GM12892 (cell line): ENCODE measurements at regions not wholly inside any gene's neighbourhood (a gene's known extent, or its start where the extent isn't known, plus 50 kb on each side); places are given as distances from the start of the nearest gene placed in this dataset.

Source experiments
- DNase-seq: peaks from one replicate; pipeline ENCODE4 v3.0.0; 2011; ENCODE audit not compliant: insufficient read length
- FAIRE-seq: peaks from 2 replicates; lab custom pipeline; 2011; peaks lifted over from hg19 to GRCh38; lab: Jason Lieb, UNC
- POLR2A ChIP-seq: IDR thresholded peaks from 2 replicates; pipeline ENCODE4 v1.6.1; 2011; ENCODE audit warnings: low read depth, low read length, control low read depth
- POLR2AphosphoS5 ChIP-seq: IDR thresholded peaks from 2 replicates; pipeline ENCODE4 v1.6.1; 2011; ENCODE audit warnings: low read depth, low read length, control low read depth
- TAF1 ChIP-seq: IDR thresholded peaks from 2 replicates; pipeline ENCODE4 v1.6.1; 2011; ENCODE audit warnings: low read depth, mild to moderate bottlenecking, control low read depth, low read length, borderline replicate concordance

DNA sequence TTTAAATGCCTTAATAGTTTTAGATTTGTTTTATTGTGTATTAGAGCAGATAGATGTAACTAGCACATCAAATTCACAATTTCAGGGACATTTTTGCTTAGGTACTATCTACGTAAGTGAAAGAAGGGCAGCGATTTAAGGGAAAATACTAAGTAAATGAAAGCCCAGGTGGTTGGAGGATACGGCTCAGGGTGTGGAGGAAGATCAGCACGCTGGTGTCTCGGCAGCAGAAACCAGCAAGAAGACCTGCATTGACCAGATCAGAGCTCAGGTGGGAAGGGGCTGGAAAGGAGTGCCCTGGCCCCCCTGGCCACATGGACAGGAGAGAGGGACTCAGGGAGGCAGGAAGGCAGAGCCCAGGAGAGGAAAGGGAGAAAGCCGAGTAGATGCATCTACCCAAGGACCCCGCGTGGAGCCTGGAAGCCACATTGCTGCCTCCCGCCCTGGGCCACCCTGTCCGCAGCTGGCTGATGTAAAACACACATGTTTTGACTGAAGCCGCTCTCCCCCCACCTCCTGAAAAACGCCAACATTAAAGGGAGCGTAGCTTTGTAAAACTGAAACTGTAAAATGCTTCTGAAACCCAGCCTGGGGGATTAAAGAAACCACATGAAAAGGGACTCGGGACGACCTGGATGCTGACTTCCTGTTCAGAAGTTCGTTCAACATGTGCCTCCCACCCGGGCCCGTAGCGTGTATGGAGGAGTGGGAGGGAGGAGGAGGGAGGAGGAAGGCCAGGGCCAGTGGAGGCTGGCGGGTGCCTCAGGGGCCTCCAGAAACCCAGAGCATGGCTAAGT, 72.6 kb upstream of the TARDBP start:
- peak; percentile 95 for FAIRE-seq
- peak; percentile 82 for DNase-seq
- TF ChIP-seq POLR2AphosphoS5 (no peak), POLR2A (no peak), TAF1 (no peak)

DNA sequence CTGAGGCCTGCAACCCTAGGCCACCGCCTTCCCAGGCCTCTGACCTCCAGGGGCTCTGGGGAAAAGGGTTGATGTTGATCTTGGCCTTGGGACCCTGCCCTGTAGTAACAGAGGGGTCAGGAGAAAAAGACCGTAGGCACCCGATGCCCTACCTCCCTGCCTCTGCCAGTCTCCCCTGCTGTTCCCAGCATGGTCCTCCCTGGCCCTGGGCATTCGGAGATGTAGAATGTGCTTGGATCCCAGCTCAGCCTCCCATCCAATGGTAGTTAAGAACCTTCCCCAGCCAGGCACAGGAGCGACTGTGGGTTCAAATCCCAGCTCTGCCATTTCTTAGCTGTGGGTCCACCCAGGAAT, 72.0 kb upstream of the TARDBP start:
- no peak for TF ChIP-seq POLR2A
- TF ChIP-seq TAF1: no peak
- TF ChIP-seq POLR2AphosphoS5: no peak
- no peak for FAIRE-seq
- DNase-seq: no peak

DNA sequence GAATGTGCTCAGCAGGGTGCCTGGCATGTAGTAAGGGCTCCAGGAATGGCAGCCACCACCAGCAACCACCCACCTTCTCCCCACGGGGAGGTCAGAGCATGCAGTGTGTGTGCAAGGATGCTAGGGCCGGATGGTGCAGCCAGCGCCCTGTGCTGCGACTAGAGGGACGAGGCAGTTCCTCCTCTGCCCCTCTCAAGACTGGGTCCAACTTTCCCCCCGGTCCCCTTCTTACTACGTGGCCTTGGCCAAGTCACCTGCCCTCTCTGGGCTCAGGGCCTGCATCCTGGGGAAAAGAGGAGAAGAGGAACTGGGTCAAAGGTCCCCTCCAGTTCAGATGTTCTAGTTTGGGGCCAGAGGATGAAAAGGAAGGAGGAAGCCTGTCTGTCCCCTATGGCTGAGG, 71.6 kb upstream of the TARDBP start:
- FAIRE-seq (peak; percentile 5), DNase-seq (peak; percentile 25)
- TF ChIP-seq POLR2A: no peak
- no peak for TF ChIP-seq POLR2AphosphoS5
- no peak for TF ChIP-seq TAF1

DNA sequence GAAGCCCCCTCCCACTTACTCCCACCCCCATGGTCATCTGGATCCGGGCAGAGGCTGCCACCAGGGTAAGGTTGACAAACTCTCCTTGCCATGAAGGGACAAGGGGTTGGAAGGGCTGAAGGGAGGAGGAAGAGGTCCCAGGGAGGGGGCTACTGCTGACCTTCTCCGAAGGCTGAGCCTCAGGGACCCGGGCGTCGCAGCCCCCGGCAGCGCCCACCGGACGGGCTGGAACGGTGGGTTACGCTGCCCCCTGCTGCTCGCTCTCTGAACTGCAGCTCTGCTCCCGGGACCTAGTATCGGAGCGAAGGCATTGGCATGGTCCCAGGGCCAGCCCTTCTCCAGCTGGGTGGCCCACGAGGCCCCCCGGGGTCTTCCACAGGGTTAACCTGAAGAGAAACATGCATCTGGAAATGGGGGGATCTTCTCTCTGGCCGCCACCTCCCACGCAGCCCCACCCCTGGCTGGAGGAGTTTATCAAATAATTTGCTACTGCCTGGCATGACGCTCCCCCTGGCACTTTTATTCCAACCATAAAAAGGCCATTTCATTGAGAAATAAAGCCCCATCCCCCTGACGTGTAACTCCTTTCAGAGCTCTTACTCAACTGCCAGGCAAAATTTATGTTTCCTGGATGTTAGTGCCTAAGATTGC, 70.4 kb upstream of the TARDBP start:
- no peak for TF ChIP-seq TAF1
- TF ChIP-seq POLR2AphosphoS5: no peak
- peak; percentile 74 for FAIRE-seq
- peak; percentile 77 for DNase-seq

DNA sequence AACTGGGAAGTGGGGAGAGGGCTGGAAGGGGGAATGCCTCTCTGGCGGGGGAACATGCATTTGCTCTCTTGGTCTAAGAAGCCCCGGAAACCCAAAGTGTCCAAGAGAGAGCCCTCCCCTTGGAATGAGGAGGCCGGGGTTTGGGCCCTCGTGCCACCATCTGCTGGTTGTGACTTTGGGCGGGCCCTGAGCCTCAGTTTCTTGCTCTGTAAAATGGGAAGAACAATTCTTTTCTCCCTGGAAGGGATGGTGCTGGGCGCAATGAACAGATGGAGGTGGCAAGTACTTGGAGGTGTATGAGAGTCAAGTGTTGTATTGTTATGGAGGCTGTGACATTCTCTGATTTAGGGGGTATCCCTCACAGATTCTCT, 69.9 kb upstream of the TARDBP start:
- no peak for TF ChIP-seq TAF1
- no peak for TF ChIP-seq POLR2AphosphoS5
- TF ChIP-seq POLR2A: no peak
- FAIRE-seq (peak; percentile 38), DNase-seq (peak; percentile 6)

DNA sequence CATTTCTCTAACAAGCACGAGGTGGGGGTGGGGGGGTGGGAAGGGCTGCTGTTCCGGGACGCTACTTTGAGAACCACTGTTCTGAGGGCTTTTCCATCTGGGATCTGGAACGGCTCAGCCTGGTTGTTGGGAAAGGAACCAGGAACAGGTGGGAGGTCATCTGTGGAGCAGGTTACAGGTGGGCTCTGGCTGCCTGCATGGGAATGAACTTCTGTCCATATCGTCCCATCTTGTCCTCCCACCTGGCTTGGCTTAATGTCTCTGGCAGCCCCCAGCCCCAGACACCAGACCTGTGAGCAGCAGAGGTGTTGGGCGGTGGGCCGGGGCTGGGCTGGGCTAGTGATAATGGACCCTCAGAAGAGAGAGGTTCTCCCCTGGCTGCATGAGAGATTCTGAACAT, 69.4 kb upstream of the TARDBP start:
- DNase-seq (peak; percentile 4), FAIRE-seq (no peak)
- TF ChIP-seq TAF1 (no peak), POLR2AphosphoS5 (no peak), POLR2A (no peak)

DNA sequence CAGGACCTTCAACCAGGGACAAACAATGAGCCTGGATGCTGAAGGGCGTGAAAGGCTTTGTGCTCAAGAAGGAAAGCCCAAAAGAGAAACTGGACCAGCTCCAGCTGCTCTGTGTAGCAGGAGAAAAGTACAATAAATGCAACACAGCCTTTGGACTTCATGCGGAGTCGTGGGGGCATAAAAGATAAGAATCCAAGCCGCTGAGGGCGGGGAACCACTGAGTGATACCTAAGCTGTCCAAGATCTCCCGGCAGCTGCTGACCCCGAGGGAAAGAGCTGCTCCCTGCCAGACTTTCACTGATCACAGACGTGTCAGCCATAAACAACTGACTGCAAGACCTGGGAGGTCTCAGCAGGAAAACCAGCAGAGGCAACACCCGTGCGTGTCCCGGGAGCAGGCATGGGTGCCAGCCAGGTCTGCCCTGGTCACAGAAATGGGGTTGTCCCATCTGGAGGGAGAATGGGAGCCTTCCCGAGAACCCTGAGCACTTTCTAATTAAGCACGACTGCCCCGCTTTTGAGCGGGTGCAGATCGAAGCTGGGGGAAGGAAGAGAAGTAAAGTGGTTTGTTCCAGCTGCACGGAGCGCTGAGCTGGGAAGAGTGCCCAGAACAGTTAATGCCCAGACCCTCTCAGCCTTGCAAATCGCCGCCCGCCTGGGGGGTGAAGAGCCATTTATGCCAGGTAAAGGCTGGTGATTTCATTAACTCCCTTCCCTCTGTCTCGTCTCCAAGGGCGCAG, 68.3 kb upstream of the TARDBP start:
- DNase-seq: peak; percentile 18
- peak; percentile 58 for FAIRE-seq
- TF ChIP-seq TAF1 (no peak), POLR2AphosphoS5 (no peak), POLR2A (no peak)

DNA sequence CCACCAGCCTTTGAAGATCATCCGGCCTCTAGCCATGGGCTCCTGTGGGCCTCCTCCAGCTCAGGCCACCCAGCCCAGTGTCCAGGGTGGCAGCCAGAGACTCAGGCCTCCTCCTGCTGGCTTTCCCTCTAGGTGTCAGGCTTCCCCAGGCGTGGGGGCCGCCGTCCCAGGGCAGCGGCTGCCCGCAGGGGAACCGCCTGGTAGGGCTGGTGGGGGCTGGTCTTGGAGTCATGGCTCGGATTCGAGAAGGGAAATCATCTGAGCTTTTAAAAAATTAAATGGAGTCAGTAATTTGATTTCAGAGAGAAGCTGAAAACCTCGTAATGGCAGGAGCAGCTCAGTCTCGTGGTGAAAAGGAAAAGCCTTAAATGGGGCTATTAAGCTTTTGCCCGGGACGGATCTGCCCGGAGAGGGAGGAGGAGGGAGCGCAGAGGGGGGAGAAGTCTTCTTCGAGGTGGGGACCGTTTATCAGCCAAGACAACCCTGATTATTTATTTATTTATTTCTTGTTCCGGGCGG, 66.4 kb upstream of the TARDBP start:
- TF ChIP-seq POLR2A: no peak
- DNase-seq (no peak), FAIRE-seq (no peak)

DNA sequence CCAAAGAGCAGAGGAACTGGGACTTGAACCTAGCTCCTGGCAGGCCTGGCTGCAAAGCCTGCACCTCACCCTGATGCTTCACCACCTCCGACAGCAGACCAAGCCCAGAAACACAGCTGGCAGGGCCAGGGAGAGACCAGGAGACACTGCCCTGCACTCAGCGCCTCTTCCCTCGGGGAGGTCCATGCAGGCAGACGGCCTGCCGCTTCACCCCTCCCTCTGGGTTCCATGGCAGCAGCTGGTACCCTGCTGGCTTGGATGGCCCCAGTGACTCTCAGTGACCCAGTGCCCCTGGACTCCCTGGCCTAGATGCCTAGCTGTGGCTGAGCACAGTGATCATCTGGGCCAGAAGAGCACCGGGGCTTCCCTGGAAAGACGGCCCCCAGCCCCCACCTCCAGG, 65.3 kb upstream of the TARDBP start:
- DNase-seq: no peak
- FAIRE-seq: no peak
- TF ChIP-seq POLR2A: no peak
- TF ChIP-seq POLR2AphosphoS5: no peak
- TF ChIP-seq TAF1: no peak

DNA sequence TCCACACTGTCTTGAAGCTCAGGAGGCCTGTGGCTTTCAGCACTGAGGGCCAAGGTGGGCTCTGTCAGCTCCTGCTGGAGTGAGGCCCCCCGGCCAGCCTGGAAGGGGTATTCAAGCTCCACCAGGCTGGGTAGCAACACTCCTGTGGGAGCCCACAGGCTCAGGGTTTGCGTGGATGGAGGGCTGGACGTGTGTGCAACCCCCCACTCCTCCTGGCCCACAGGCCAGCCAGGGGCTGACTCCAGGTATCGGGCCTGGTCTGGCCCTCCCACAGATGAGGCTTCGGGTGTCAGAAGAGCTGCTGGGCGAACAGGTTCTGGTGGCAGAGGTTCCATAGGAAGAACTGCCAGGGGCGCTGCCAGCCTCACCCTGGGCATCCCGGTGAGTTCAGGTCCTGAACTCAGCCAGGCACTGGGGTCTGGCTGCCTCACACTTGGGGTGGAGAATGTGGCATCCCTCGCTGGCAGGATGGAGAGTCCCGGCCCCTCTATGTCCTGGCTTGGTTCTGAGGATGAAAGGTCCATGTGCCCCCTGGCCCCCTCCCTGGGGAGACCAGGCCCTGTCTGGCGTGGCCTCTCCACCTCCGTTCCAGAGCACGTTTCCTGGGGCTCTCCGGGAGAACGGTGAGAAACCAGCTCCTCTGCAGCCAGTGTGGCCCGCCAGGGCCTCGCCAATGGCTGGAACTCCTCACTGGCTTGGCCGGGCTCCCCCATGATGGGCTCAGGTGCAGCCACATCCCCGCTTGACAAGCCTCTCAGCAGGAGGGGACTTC, 64.6 kb upstream of the TARDBP start:
- FAIRE-seq (no peak), DNase-seq (no peak)
- TF ChIP-seq POLR2AphosphoS5 (no peak), POLR2A (no peak), TAF1 (no peak)

DNA sequence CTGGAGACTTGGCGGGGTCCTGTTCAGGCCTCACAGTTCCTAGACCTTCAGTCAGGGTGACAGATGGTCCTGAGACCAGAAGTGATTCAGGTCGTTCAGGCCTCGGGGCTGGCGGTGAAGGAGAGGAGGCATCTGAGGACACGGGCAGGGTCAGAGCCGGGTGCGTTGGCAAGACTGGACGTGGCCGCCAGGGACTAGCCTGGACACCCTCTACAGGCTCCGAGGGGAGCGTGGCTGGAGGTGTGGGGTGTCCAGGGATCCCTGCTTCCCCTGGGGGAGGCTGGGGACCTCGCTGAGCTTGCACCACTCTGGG, 64.0 kb upstream of the TARDBP start:
- no peak for TF ChIP-seq POLR2AphosphoS5
- TF ChIP-seq POLR2A: no peak
- no peak for TF ChIP-seq TAF1
- no peak for FAIRE-seq
- DNase-seq: no peak
